ENCODE measurements at regions not wholly inside any gene's neighbourhood (a gene's known extent, or its start where the extent isn't known, plus 50 kb on each side); places are given as distances from the start of the nearest gene placed in this dataset.

- TF ChIP-seq CTCF (IDR thresholded peaks at IDR 0.05) (no peak), EZH2 (IDR thresholded peaks at IDR 0.05; ENCODE audit: borderline replicate concordance, insufficient read depth, low read depth, low read length, poor library complexity, severe bottlenecking) (no peak)
Observed at GRCh38 chr2:6627316-6627715, 238.4 kb downstream of the CMPK2 start.

All from B cell (primary cell).